HG03060 (cell line): ENCODE measurements at regions not wholly inside any gene's neighbourhood (a gene's known extent, or its start where the extent isn't known, plus 50 kb on each side); places are given as distances from the start of the nearest gene placed in this dataset.
"Not testable (repeated sequence)": the region's sequence is repeated elsewhere in the genome, so short reads cannot be mapped to it uniquely, and the experiment has no call there.

Experiments
- ATAC-seq: cut with Tn5 transposase; IDR thresholded peaks from one replicate; pipeline ENCODE4 v1.9.1; 2021; ENCODE audit warnings: low read depth, moderate number of reproducible peaks; ENCODE audit not compliant: unreplicated experiment

- ATAC-seq: no peak
Observed at GRCh38 chr5:106414342-106414741, 1256.4 kb downstream of the EFNA5 start.

DNA sequence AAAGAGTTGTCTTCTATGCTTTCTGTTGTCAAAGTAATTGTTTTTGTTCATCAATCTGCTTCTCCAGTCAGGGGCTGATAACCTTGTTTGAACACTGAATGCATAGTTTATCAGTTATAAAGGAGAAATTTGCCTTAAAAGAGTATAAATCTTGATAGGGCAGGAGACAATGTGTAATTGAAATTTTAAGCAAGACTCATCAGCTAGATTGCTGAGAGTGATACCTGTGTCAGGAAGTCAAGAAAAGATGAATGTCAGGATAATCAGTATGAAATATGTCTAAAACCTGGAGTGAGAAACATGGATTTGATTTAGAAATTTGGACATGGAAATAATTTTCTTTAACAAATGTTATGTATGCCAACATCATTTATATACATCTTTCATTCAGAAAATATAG, 1258.1 kb downstream of the EFNA5 start:
- ATAC-seq: no peak

- no peak for ATAC-seq
Observed at GRCh38 chr5:106408570-106408969, 1262.2 kb downstream of the EFNA5 start.

DNA sequence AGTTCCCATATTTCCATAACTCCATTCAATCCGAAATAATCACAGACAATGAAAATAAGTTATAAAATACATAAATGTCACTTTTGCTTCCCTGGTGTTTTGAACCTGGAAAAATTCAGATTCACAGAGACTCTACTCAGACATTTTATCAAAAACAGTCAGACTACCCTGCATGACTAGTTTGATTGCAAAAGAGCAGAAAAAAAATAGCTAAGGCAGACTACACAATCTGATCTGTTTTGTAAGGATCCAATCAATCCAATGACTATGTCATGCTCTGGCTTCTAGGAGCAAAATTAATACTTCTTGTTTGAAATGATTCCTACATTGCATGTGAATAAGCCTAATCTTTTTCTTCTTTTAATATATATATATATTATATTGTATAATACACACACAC, 1262.6 kb downstream of the EFNA5 start:
- ATAC-seq: no peak

GRCh38 chr5:106401561-106401960, 1269.2 kb downstream of the EFNA5 start:
- ATAC-seq: no peak

DNA sequence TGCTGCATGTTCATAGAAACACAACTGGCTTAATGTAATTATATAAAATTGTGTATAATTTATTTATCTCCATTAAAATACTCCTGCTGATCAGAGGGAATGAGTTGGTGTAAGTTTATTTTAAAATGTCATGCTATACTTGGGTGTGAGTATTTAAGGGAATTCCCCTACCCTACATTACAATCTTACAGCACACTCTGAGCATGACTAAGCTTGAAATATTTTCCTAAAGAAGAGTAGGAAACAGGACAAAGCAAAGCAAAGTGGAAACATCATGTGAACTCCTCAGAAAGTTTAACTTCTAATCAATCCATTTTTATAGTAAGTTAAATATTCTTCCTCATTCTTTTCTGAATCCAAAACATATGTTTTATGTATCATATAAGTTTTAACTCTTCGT, 1271.3 kb downstream of the EFNA5 start:
- no peak for ATAC-seq

- no peak for ATAC-seq
Observed at GRCh38 chr5:106397700-106398099, 1273.0 kb downstream of the EFNA5 start.

DNA sequence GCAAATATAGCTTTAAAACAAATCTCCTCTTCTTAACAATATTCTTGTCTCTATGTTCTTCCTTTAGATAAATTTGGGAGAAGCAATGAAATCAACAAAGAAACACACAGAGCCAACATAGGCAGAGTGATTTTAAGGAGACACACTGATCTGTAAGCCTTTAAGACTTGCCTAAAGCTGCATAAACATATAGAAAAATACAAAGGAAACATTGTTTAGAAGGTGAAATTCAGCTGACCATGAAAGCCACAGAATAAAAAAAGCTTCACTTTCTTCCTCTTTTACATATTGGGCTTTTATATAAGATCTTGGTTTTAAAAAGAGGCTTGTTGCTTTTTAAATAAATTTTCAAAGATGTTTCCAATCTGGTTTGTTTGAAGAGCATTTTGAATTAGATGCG, 1277.5 kb downstream of the EFNA5 start:
- no peak for ATAC-seq

DNA sequence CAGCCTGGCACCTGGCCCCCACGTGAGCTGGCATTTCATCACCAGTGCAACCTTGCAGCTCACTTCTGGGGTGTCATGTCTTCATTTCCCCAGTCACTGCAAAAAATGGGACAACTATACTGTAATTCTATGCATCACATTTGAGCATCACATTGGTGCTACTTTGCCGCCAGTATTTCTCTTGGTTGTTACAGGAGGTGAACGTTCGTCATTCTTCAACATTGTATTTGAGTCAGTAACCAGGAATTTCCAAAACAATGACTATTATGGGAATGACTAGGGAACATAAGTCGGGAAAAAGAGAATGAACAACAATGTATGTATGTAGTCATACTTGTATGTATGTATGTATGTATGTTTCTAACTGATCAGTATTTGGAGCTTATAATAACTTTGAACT, 1278.0 kb downstream of the EFNA5 start:
- ATAC-seq: no peak

- ATAC-seq: not testable (repeated sequence)
Observed at GRCh38 chr5:106387767-106388166, 1283.0 kb downstream of the EFNA5 start.

DNA sequence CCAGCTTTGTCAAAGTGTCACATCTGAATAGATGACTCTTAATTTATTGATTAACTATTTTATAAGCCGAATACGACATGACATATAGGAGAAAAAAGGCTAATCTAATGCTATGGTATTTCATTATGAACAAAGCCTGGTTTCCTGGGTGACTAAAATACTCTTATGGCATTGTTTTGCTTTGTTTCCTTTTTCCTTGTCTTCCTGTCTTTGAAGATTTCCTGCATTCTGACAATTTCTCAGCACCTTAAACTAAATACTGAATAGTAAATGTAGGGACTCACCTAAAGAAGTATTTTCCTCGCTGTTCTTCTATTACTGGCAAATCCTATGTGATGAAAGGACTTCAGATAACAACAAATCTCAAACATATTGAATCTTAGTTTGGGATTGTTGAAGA, 1284.5 kb downstream of the EFNA5 start:
- no peak for ATAC-seq

- ATAC-seq: no peak
Observed at GRCh38 chr5:106380736-106381135, 1290.0 kb downstream of the EFNA5 start.

DNA sequence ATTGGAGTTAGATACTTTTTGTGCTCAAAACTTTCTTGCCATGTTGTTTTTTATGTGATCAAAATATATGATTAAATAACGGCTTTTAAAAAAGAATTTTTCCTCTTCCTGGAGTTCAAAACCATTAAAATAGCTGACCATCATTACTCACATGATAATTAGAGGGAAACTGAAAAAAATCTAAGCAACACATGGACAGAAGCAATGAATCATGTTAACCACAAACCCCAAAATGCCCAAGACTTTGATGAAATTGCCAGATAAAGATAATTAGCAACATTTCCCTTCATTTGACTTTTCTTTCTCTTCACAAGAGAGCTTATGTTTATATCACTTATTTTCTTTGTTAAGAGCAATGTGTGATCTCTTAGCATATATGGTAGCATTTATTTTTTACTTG, 1294.2 kb downstream of the EFNA5 start:
- ATAC-seq: no peak

- no peak for ATAC-seq
Observed at GRCh38 chr5:106374956-106375355, 1295.8 kb downstream of the EFNA5 start.

DNA sequence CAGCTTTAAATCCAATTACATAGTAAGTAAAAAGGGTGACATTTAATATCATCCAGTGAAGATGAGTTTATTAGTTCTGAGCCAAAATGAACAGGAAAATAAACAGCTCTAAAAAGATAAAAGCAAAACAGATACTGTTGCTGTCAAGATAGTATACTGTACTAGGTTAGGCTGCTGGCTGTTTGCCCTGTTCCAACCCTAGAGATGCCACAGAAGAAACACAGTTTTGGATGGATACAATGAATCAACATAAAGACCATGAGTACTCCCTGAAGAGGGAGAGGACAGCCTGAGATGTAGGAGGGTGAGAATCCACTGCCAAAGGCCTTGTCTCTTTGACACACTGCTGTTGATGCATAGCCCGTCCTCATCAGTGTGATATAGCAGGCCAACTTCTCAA, 1302.7 kb downstream of the EFNA5 start:
- ATAC-seq: no peak

- ATAC-seq: no peak
Observed at GRCh38 chr5:106367281-106367680, 1303.5 kb downstream of the EFNA5 start.

GRCh38 chr5:106363578-106363977, 1307.2 kb downstream of the EFNA5 start:
- ATAC-seq: no peak

GRCh38 chr5:106361905-106362304, 1308.8 kb downstream of the EFNA5 start:
- no peak for ATAC-seq

- ATAC-seq: no peak
Observed at GRCh38 chr5:106331415-106331814, 1339.3 kb downstream of the EFNA5 start.

GRCh38 chr5:106324356-106324755, 1346.4 kb downstream of the EFNA5 start:
- ATAC-seq: no peak

GRCh38 chr5:106321242-106321641, 1349.5 kb downstream of the EFNA5 start:
- ATAC-seq: no peak

DNA sequence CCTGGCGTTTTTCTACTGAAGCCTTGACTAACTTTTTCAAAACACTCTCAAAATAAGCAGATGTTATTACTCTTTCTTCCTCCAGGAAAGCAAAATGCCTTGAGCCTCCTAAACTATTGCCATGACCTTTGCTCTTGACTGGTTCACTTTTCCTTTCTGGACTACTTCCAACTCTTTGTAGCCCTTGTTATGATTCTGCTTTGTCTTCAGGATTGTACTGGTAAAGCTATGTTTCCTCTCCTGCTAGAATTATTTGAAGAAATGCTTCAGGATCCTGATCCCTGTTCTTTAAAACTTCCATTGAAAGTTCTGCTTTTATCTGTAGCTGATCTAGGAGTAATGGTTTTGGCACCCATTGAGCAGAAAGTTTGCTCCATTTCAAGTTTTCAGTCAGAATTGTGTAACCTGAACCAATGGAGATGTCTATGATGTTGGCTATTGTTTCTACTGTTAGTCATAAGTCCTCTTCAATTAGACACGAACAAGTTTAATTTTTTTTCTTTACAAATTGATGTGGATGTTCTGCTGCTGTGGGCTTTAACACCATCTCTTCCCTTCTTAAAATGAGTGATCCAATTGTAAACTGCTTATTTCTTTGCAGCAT, 1356.4 kb downstream of the EFNA5 start:
- ATAC-seq: no peak

DNA sequence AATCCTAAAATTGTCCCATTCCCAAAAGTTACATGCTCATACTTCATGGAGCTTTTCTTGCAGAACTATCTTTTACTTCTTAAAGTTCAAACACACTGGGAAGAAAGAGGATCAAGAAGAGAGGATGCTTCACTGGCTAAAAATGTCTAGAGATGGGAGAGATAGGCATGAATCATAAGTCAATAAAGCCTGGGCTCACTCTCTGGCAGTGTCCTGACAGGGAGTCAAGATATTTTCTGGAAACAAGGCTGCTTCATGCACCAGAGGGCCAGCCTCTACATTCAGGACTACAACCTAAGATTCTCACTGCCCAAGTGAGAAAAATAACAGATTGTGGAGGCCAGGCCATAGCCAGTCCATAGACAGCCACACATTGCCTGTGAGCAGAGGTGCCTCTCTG, 1358.4 kb downstream of the EFNA5 start:
- ATAC-seq: no peak
